ENCODE measurements at regions not wholly inside any gene's neighbourhood (a gene's known extent, or its start where the extent isn't known, plus 50 kb on each side); places are given as distances from the start of the nearest gene placed in this dataset.

DNA sequence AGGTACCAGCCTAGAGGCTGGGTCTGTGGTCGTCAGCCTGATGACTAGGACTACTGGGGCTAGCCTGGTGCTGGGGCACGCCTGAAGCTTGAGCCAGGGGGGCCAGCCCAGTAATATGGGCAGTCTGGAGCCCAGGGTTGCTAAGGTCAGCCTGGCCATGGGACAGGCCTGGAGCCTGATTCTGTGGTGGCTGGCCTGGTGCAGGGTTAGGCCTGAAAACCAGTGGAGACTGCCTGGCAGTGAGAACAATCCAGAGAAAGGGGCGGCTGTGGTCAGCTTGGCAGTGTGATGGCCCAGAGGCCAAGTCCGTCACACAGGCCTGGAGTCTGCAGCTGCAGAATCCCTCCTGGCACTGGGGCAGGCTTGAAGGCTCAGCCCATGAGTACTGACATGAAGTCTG, 445.8 kb downstream of the SATB2 start:
- DNase-seq (ENCODE audit: extremely low read depth in 1 of 4, low spot score in 3 of 4) = no peak
- Histone ChIP-seq H3K9me3 (replicated peaks; ENCODE audit: control insufficient read depth, insufficient read depth, low read depth, low read length) (no peaks in the 10 kb centered on the region), H3K4me3 (no peak overlapping the region), H2AFZ (ENCODE audit: low read depth, low read length) (no peak overlapping the region), H4K20me1 (replicated peaks; ENCODE audit: control insufficient read depth, insufficient read depth, low read length) (no peaks in the 10 kb centered on the region), H3K9me1 (ENCODE audit: control insufficient read depth, insufficient read depth, low read length) (no peaks in the 10 kb centered on the region), H3K4me2 (ENCODE audit: insufficient read depth, low read length) (no peak overlapping the region), H3K27me3 (ENCODE audit: control insufficient read depth in 2 of 2, insufficient read depth in 2 of 2, low read length in 2 of 2) (no peaks in the 10 kb centered on the region), H3K4me1 (replicated peaks in 1 of 2; ENCODE audit: control insufficient read depth in 2 of 2, insufficient read depth in 2 of 2, low read length in 2 of 2) (no peaks in the 10 kb centered on the region), H3K36me3 (ENCODE audit: control insufficient read depth, insufficient read depth, low read length) (no peaks in the 10 kb centered on the region), H3K9ac (ENCODE audit: insufficient read depth in 1 of 2, low read depth in 2 of 2, low read length in 2 of 2) (no peak overlapping the region), H3K79me2 (ENCODE audit: control insufficient read depth, insufficient read depth, low read length) (no peaks in the 10 kb centered on the region), H3K27ac (ENCODE audit: extremely low read depth, low read depth, low read length) (no peak overlapping the region)
- TF ChIP-seq, protein P1, sequence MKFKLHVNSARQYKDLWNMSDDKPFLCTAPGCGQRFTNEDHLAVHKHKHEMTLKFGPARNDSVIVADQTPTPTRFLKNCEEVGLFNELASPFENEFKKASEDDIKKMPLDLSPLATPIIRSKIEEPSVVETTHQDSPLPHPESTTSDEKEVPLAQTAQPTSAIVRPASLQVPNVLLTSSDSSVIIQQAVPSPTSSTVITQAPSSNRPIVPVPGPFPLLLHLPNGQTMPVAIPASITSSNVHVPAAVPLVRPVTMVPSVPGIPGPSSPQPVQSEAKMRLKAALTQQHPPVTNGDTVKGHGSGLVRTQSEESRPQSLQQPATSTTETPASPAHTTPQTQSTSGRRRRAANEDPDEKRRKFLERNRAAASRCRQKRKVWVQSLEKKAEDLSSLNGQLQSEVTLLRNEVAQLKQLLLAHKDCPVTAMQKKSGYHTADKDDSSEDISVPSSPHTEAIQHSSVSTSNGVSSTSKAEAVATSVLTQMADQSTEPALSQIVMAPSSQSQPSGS (CRISPR knock-in tag; IDR thresholded peaks at IDR 0.05) = no peak
- TF ChIP-seq, protein P2, sequence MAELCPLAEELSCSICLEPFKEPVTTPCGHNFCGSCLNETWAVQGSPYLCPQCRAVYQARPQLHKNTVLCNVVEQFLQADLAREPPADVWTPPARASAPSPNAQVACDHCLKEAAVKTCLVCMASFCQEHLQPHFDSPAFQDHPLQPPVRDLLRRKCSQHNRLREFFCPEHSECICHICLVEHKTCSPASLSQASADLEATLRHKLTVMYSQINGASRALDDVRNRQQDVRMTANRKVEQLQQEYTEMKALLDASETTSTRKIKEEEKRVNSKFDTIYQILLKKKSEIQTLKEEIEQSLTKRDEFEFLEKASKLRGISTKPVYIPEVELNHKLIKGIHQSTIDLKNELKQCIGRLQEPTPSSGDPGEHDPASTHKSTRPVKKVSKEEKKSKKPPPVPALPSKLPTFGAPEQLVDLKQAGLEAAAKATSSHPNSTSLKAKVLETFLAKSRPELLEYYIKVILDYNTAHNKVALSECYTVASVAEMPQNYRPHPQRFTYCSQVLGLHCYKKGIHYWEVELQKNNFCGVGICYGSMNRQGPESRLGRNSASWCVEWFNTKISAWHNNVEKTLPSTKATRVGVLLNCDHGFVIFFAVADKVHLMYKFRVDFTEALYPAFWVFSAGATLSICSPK (IDR thresholded peaks at IDR 0.05; ENCODE audit: borderline replicate concordance) = no peak
- no peak for TF ChIP-seq MXI1 (IDR thresholded peaks at IDR 0.05; ENCODE audit: low read depth, low read length)
- TF ChIP-seq, protein P3, sequence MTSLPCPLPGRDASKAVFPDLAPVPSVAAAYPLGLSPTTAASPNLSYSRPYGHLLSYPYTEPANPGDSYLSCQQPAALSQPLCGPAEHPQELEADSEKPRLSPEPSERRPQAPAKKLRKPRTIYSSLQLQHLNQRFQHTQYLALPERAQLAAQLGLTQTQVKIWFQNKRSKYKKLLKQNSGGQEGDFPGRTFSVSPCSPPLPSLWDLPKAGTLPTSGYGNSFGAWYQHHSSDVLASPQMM (CRISPR knock-in tag; IDR thresholded peaks at IDR 0.05) = no peak
- no peak for TF ChIP-seq ZNF354B (CRISPR knock-in tag; IDR thresholded peaks at IDR 0.05)
- TF ChIP-seq HDAC2 (IDR thresholded peaks at IDR 0.05) = no peak
- TF ChIP-seq FOXK2 (conservative IDR thresholded peaks at IDR 0.05 in 1 of 2, IDR thresholded peaks at IDR 0.05 in 1 of 2; ENCODE audit: low read depth in 2 of 2) = no peak
- no peak for TF ChIP-seq RFX1 (IDR thresholded peaks at IDR 0.05)
- TF ChIP-seq, protein P4, sequence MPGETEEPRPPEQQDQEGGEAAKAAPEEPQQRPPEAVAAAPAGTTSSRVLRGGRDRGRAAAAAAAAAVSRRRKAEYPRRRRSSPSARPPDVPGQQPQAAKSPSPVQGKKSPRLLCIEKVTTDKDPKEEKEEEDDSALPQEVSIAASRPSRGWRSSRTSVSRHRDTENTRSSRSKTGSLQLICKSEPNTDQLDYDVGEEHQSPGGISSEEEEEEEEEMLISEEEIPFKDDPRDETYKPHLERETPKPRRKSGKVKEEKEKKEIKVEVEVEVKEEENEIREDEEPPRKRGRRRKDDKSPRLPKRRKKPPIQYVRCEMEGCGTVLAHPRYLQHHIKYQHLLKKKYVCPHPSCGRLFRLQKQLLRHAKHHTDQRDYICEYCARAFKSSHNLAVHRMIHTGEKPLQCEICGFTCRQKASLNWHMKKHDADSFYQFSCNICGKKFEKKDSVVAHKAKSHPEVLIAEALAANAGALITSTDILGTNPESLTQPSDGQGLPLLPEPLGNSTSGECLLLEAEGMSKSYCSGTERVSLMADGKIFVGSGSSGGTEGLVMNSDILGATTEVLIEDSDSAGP (CRISPR knock-in tag; IDR thresholded peaks at IDR 0.05) = no peak
- no peak for TF ChIP-seq ATF7 (IDR thresholded peaks at IDR 0.05)
- TF ChIP-seq ZNF41 (CRISPR knock-in tag; conservative IDR thresholded peaks at IDR 0.05) = no peak
- TF ChIP-seq, protein P5, sequence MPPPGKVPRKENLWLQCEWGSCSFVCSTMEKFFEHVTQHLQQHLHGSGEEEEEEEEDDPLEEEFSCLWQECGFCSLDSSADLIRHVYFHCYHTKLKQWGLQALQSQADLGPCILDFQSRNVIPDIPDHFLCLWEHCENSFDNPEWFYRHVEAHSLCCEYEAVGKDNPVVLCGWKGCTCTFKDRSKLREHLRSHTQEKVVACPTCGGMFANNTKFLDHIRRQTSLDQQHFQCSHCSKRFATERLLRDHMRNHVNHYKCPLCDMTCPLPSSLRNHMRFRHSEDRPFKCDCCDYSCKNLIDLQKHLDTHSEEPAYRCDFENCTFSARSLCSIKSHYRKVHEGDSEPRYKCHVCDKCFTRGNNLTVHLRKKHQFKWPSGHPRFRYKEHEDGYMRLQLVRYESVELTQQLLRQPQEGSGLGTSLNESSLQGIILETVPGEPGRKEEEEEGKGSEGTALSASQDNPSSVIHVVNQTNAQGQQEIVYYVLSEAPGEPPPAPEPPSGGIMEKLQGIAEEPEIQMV (tag; conservative IDR thresholded peaks at IDR 0.05; ENCODE audit: low read depth) = no peak
- no peak for TF ChIP-seq PHB (CRISPR knock-in tag; IDR thresholded peaks at IDR 0.05)
- TF ChIP-seq PHF8 (IDR thresholded peaks at IDR 0.05; ENCODE audit: borderline replicate concordance, low read length) = no peak
- TF ChIP-seq MTA2 (IDR thresholded peaks at IDR 0.05; ENCODE audit: low read depth) = no peak
- TF ChIP-seq SMARCA5 (IDR thresholded peaks at IDR 0.05) = no peak
- TF ChIP-seq WHSC1 (IDR thresholded peaks at IDR 0.05; ENCODE audit: low read length) = no peak
- in situ Hi-C loops (cut with MboI) = no loop called here
- no peak for ATAC-seq
- no TSS peak for BruUV-seq (replicated peaks)
- WGBS (ENCODE audit: insufficient coverage, low coverage, missing lambda C conversion rate) = 3% methylated on average over 4 of the region's 4 CpGs
- no peak for FAIRE-seq
- ChIA-PET POLR2A (interaction anchor here (0.6 kb wide), 1 partner anchor 253 kb away, joined by 3 read pairs; no protein-coding TSS in a partner anchor), CTCF (ENCODE audit: low intra/inter-chr PET ratio) (no interaction called here)
- intact Hi-C loops (cut with micrococcal nuclease) = no loop called here
